HEK293T (cell line): ENCODE measurements at regions not wholly inside any gene's neighbourhood (a gene's known extent, or its start where the extent isn't known, plus 50 kb on each side); places are given as distances from the start of the nearest gene placed in this dataset.

Source experiments
- BHLHE40 ChIP-seq: fragments of 450-650 bp; IDR thresholded peaks from 2 replicates; pipeline ENCODE4 v1.6.1; 2016; ENCODE audit warnings: mild to moderate bottlenecking, moderate library complexity, borderline replicate concordance
- FOXM1 ChIP-seq: fragments of 450-650 bp; IDR thresholded peaks from 2 replicates; pipeline ENCODE4 v1.6.1; 2017; ENCODE audit warnings: mild to moderate bottlenecking, borderline replicate concordance
- SP1 ChIP-seq: fragments of 450-650 bp; IDR thresholded peaks from 2 replicates; pipeline ENCODE4 v1.6.1; 2017
- SUZ12 ChIP-seq: fragments of 450-650 bp; IDR thresholded peaks from 2 replicates; pipeline ENCODE4 v1.6.1; 2016; ENCODE audit warnings: mild to moderate bottlenecking
- TARDBP ChIP-seq: fragments of 450-650 bp; IDR thresholded peaks from 2 replicates; pipeline ENCODE4 v1.6.1; 2016
- ZNF384 ChIP-seq: fragments of 450-650 bp; IDR thresholded peaks from 2 replicates; pipeline ENCODE4 v1.6.1; 2016

DNA sequence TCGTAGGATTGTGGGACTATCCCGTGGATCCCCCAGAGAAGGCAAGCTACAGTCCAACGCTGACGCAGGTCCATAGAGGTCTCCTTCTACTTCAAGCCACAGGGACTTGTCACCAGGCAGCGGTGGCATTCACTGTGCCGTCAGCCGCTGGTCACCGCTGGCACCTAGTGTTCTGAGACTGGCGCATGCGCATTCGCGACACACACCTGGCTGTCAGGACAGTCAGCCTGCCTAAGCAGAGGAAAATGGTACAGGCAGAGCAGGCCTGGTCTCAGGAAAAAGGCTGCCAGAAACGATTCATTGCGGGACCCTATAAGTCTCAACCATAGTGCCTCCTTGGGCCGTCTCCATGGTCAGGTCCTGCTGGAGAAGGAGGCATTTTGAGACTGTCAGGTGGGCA is 138.0 kb upstream of the WSB1 start:
- TF ChIP-seq FOXM1 = no peak
- no peak for TF ChIP-seq TARDBP
- TF ChIP-seq BHLHE40 = no peak
- no peak for TF ChIP-seq SP1
- no peak for TF ChIP-seq SUZ12
- TF ChIP-seq ZNF384 = no peak
